ENCODE measurements at regions not wholly inside any gene's neighbourhood (a gene's known extent, or its start where the extent isn't known, plus 50 kb on each side); places are given as distances from the start of the nearest gene placed in this dataset.

DNA sequence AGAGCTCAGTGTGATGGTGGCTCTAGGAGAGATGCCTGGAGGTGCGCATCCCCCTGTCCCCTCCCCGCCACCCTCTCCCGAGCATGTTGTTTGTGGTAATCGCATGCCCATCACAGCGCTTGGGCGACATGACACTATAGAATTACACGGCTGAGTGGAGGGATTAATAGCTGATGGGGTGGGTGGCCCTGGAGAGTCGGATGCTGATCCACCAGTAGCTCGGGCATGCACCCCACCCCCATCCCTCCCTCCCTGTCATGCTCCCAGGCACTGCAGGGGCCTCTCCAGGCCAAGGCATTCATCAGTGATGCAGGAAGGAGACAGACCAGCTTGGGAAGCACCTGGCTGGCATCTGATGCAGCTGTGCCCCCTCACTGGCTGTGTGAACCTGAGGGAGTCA, 159.0 kb upstream of the IGSF21 start:
- Histone ChIP-seq H3K9me3 (ENCODE audit: control insufficient read depth in 2 of 2, insufficient read depth in 1 of 2, low read depth in 1 of 2, low read length in 1 of 2) (no peaks in the 10 kb centered on the region), H3K4me1 (ENCODE audit: control insufficient read depth in 3 of 3, insufficient read depth in 2 of 3, low read depth in 1 of 3, low read length in 2 of 3) (no peaks in the 10 kb centered on the region), H3K36me3 (ENCODE audit: control insufficient read depth in 3 of 3, insufficient read depth in 2 of 3, low read depth in 1 of 3, low read length in 3 of 3) (no peaks in the 10 kb centered on the region), H3K27me3 (ENCODE audit: control insufficient read depth in 3 of 3, insufficient read depth in 3 of 3, low read length in 3 of 3) (peaks cover 0 to 8% (median 0%) of the 10 kb centered on the region in 3 donors), H3K4me3 (ENCODE audit: low read depth in 1 of 3, low read length in 3 of 3) (no peak overlapping the region), H3K27ac (ENCODE audit: low read depth in 1 of 3, low read length in 2 of 3) (no peak overlapping the region)
- 61 to 69% (median 69%) methylated on average over 9 of the region's 9 CpGs for whole genome bisulfite sequencing, 3 donors
- DNase-seq (no peak), FAIRE-seq (no peak)

GRCh38 chr1:17949511-17949910, 158.1 kb upstream of the IGSF21 start:
- H3K36me3 ChIP-seq (ENCODE audit: control insufficient read depth in 3 of 3, insufficient read depth in 2 of 3, low read depth in 1 of 3, low read length in 3 of 3) = no peaks in the 10 kb centered on the region
- no peaks in the 10 kb centered on the region for H3K9me3 ChIP-seq (ENCODE audit: control insufficient read depth in 2 of 2, insufficient read depth in 1 of 2, low read depth in 1 of 2, low read length in 1 of 2)
- DNase-seq (no peak), FAIRE-seq (no peak)
- H3K27me3 ChIP-seq (ENCODE audit: control insufficient read depth in 3 of 3, insufficient read depth in 3 of 3, low read length in 3 of 3) = peaks cover 0 to 4% (median 0%) of the 10 kb centered on the region in 3 donors
- H3K4me3 ChIP-seq (ENCODE audit: low read depth in 1 of 3, low read length in 3 of 3) = no peak overlapping the region
- WGBS, 3 donors = 37 to 64% (median 55%) methylated on average over 7 to 8 of the region's 8 CpGs
- H3K27ac ChIP-seq (ENCODE audit: low read depth in 1 of 3, low read length in 2 of 3) = no peak overlapping the region
- no peaks in the 10 kb centered on the region for H3K4me1 ChIP-seq (ENCODE audit: control insufficient read depth in 3 of 3, insufficient read depth in 2 of 3, low read depth in 1 of 3, low read length in 2 of 3)

GRCh38 chr1:17950728-17951127, 156.9 kb upstream of the IGSF21 start:
- H3K4me1 ChIP-seq (ENCODE audit: control insufficient read depth in 3 of 3, insufficient read depth in 2 of 3, low read depth in 1 of 3, low read length in 2 of 3) = no peaks in the 10 kb centered on the region
- WGBS, 3 donors = 68 to 75% (median 71%) methylated on average over 12 of the region's 12 CpGs
- DNase-seq (no peak), FAIRE-seq (no peak)
- H3K36me3 ChIP-seq (ENCODE audit: control insufficient read depth in 3 of 3, insufficient read depth in 2 of 3, low read depth in 1 of 3, low read length in 3 of 3) = no peaks in the 10 kb centered on the region
- H3K9me3 ChIP-seq (ENCODE audit: control insufficient read depth in 2 of 2, insufficient read depth in 1 of 2, low read depth in 1 of 2, low read length in 1 of 2) = no peaks in the 10 kb centered on the region
- peaks cover 0 to 4% (median 0%) of the 10 kb centered on the region in 3 donors for H3K27me3 ChIP-seq (ENCODE audit: control insufficient read depth in 3 of 3, insufficient read depth in 3 of 3, low read length in 3 of 3)
- no peak overlapping the region for H3K27ac ChIP-seq (ENCODE audit: low read depth in 1 of 3, low read length in 2 of 3)
- H3K4me3 ChIP-seq (ENCODE audit: low read depth in 1 of 3, low read length in 3 of 3) = no peak overlapping the region

DNA sequence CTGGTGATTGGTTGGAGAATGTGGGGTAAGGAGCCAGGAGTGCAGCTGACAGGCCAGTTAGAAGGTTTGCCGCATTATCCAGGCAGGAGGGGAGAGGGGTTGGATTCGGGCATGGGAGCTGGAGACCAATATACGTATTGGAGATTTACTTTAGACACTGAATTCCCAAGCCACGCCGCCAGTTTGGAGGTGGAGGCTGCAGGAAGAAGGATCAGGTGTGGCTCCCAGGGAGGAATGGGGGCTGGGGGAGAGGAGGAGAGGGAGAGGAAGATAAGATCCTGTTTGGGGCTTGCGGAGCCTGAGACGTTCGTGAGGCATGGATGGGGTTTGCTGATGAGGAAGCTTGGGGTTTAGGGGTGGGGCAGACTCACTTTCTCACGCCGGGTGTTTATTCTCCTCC, 155.1 kb upstream of the IGSF21 start:
- no peak for DNase-seq
- 41 to 45% (median 42%) methylated on average over 10 of the region's 10 CpGs for WGBS, 3 donors
- Histone ChIP-seq H3K27ac (ENCODE audit: low read depth in 1 of 3, low read length in 2 of 3) (no peak overlapping the region), H3K36me3 (ENCODE audit: control insufficient read depth in 3 of 3, insufficient read depth in 2 of 3, low read depth in 1 of 3, low read length in 3 of 3) (no peaks in the 10 kb centered on the region), H3K4me3 (ENCODE audit: low read depth in 1 of 3, low read length in 3 of 3) (no peak overlapping the region), H3K27me3 (ENCODE audit: control insufficient read depth in 3 of 3, insufficient read depth in 3 of 3, low read length in 3 of 3) (peaks cover 0 to 2% (median 0%) of the 10 kb centered on the region in 3 donors), H3K4me1 (ENCODE audit: control insufficient read depth in 3 of 3, insufficient read depth in 2 of 3, low read depth in 1 of 3, low read length in 2 of 3) (no peaks in the 10 kb centered on the region), H3K9me3 (ENCODE audit: control insufficient read depth in 2 of 2, insufficient read depth in 1 of 2, low read depth in 1 of 2, low read length in 1 of 2) (no peaks in the 10 kb centered on the region)
- no peak for FAIRE-seq

GRCh38 chr1:17953921-17954320, 153.7 kb upstream of the IGSF21 start:
- H3K27me3 ChIP-seq (ENCODE audit: control insufficient read depth in 3 of 3, insufficient read depth in 3 of 3, low read length in 3 of 3) = peaks cover 0 to 3% (median 0%) of the 10 kb centered on the region in 3 donors
- no peak overlapping the region for H3K4me3 ChIP-seq (ENCODE audit: low read depth in 1 of 3, low read length in 3 of 3)
- H3K27ac ChIP-seq (ENCODE audit: low read depth in 1 of 3, low read length in 2 of 3) = no peak overlapping the region
- H3K4me1 ChIP-seq (ENCODE audit: control insufficient read depth in 3 of 3, insufficient read depth in 2 of 3, low read depth in 1 of 3, low read length in 2 of 3) = no peaks in the 10 kb centered on the region
- no peaks in the 10 kb centered on the region for H3K9me3 ChIP-seq (ENCODE audit: control insufficient read depth in 2 of 2, insufficient read depth in 1 of 2, low read depth in 1 of 2, low read length in 1 of 2)
- FAIRE-seq (no peak), DNase-seq (no peak)
- no peaks in the 10 kb centered on the region for H3K36me3 ChIP-seq (ENCODE audit: control insufficient read depth in 3 of 3, insufficient read depth in 2 of 3, low read depth in 1 of 3, low read length in 3 of 3)
- WGBS, 3 donors = 75 to 82% (median 78%) methylated on average over 4 of the region's 4 CpGs

GRCh38 chr1:17955302-17956285, 152.0 kb upstream of the IGSF21 start:
- Histone ChIP-seq H3K27ac (ENCODE audit: low read depth in 1 of 3, low read length in 2 of 3) (no peak overlapping the region), H3K4me3 (ENCODE audit: low read depth in 1 of 3, low read length in 3 of 3) (no peak overlapping the region), H3K36me3 (ENCODE audit: control insufficient read depth in 3 of 3, insufficient read depth in 2 of 3, low read depth in 1 of 3, low read length in 3 of 3) (no peaks in the 10 kb centered on the region), H3K27me3 (ENCODE audit: control insufficient read depth in 3 of 3, insufficient read depth in 3 of 3, low read length in 3 of 3) (peaks cover 0 to 3% (median 0%) of the 10 kb centered on the region in 3 donors), H3K9me3 (ENCODE audit: control insufficient read depth in 2 of 2, insufficient read depth in 1 of 2, low read depth in 1 of 2, low read length in 1 of 2) (no peaks in the 10 kb centered on the region), H3K4me1 (ENCODE audit: control insufficient read depth in 3 of 3, insufficient read depth in 2 of 3, low read depth in 1 of 3, low read length in 2 of 3) (no peaks in the 10 kb centered on the region)
- FAIRE-seq = no peak
- 41 to 49% (median 43%) methylated on average over 8 of the region's 8 CpGs for WGBS, 3 donors
- no peak for DNase-seq

GRCh38 chr1:17957588-17958267, 149.9 kb upstream of the IGSF21 start:
- no peak for FAIRE-seq

DNA sequence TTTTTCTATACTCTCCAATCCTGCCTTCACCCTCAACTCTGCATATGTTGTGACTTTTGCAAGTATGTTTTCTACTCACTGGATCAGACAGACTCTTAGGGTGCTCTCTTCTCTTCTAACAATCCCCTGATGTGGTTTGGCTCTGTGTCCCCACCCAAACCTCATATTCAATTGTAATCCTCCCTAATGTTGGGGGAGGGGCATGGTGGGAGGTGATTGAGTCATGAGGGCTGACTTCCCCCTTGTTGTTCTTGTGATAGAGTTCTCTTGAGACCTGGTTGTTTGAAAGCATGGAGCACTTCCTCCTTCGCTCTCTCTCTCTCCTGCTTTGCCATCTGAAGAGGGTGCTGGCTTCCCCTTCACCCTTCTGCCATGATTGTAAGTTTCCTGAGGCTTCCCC, 148.9 kb upstream of the IGSF21 start:
- H3K9me3 ChIP-seq (ENCODE audit: control insufficient read depth in 2 of 2, insufficient read depth in 1 of 2, low read depth in 1 of 2, low read length in 1 of 2) = no peaks in the 10 kb centered on the region
- FAIRE-seq (no peak), DNase-seq (no peak)
- 43 to 54% (median 43%) methylated on average over 1 of the region's 1 CpG for WGBS, 3 donors
- H3K27me3 ChIP-seq (ENCODE audit: control insufficient read depth in 3 of 3, insufficient read depth in 3 of 3, low read length in 3 of 3) = peaks cover 0 to 1% (median 0%) of the 10 kb centered on the region in 3 donors
- no peak overlapping the region for H3K4me3 ChIP-seq (ENCODE audit: low read depth in 1 of 3, low read length in 3 of 3)
- no peaks in the 10 kb centered on the region for H3K36me3 ChIP-seq (ENCODE audit: control insufficient read depth in 3 of 3, insufficient read depth in 2 of 3, low read depth in 1 of 3, low read length in 3 of 3)
- H3K4me1 ChIP-seq (ENCODE audit: control insufficient read depth in 3 of 3, insufficient read depth in 2 of 3, low read depth in 1 of 3, low read length in 2 of 3) = no peaks in the 10 kb centered on the region
- H3K27ac ChIP-seq (ENCODE audit: low read depth in 1 of 3, low read length in 2 of 3) = no peak overlapping the region

More at GRCh38 chr1:17957588-17958267, 149.9 kb upstream of the IGSF21 start:
- Histone ChIP-seq H3K36me3 (ENCODE audit: control insufficient read depth in 3 of 3, insufficient read depth in 2 of 3, low read depth in 1 of 3, low read length in 3 of 3) (no peaks in the 10 kb centered on the region), H3K4me3 (ENCODE audit: low read depth in 1 of 3, low read length in 3 of 3) (no peak overlapping the region), H3K4me1 (ENCODE audit: control insufficient read depth in 3 of 3, insufficient read depth in 2 of 3, low read depth in 1 of 3, low read length in 2 of 3) (no peaks in the 10 kb centered on the region), H3K9me3 (ENCODE audit: control insufficient read depth in 2 of 2, insufficient read depth in 1 of 2, low read depth in 1 of 2, low read length in 1 of 2) (no peaks in the 10 kb centered on the region), H3K27ac (ENCODE audit: low read depth in 1 of 3, low read length in 2 of 3) (no peak overlapping the region), H3K27me3 (ENCODE audit: control insufficient read depth in 3 of 3, insufficient read depth in 3 of 3, low read length in 3 of 3) (peaks cover 0 to 3% (median 0%) of the 10 kb centered on the region in 3 donors)
- WGBS, 3 donors = 36 to 53% (median 50%) methylated on average over 9 to 10 of the region's 10 CpGs
- no peak for DNase-seq
